Stimulated activated naive CD4-positive, alpha-beta T cell treated with Interleukin-2 at 50 U/mL for 16 hours (primary cell): ENCODE measurements at regions not wholly inside any gene's neighbourhood (a gene's known extent, or its start where the extent isn't known, plus 50 kb on each side); places are given as distances from the start of the nearest gene placed in this dataset.

Experiments used
- DNase-seq: peaks from one replicate; lab custom pipeline; 2025; lab: John Stamatoyannopoulos, UW

DNA sequence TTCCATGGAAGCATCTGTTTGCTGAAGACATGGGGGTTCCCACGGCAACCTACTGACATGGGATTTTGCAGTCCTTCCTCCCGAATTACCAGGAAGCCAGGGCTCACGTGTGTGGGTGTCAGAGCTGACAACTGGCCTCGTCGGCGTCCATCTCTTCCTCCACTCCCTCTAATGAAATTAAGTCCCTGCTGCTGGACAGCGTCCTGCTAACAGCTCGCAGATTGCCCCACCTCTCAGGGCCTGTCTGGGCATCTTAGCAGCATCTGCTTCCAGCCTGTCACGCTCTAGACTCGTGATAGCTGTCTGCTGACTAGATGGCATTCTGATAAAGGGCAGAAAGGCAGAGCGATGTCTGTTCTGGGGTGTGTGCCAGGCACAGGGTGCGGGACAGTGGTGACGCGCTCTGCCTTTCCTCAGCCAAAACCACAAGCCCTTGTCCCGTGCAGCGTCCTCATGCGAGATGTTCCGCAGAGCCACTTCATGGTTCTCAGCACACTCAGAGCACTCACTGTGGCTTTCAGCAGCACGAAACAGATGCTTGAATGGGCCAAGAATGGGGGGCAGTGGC is 161.1 kb downstream of the ARL4C start:
- peak; percentile 26 for DNase-seq

GRCh38 chr2:234334756-234335155 is 162.1 kb downstream of the ARL4C start:
- DNase-seq, result no peak

- DNase-seq, result no peak
Measured at GRCh38 chr2:234334151-234334550, 162.7 kb downstream of the ARL4C start.

GRCh38 chr2:234333168-234334130 is 163.4 kb downstream of the ARL4C start:
- DNase-seq, result no peak

GRCh38 chr2:234331966-234332365 is 164.9 kb downstream of the ARL4C start:
- DNase-seq, result no peak

GRCh38 chr2:234331566-234331965 is 165.3 kb downstream of the ARL4C start:
- no peak for DNase-seq

DNA sequence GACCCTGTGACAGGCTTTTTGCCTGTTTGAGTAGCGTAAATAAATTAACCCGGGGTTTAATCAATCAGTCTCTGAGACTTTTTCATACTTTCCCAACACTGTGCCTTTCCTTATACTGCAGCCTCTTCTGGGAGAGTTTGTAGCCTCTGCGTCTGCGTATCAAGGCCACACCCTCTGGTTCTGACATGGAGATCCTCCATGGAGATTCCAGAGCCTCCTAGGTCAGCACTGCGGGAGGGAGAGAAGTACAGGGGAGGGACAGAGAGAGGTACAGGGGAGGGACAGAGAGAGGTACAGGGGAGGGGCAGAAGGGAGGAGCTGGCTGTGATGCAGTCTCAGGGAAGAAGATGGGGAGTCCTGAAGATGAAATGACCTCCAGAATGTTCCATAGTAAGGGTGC is 166.0 kb downstream of the ARL4C start:
- DNase-seq, result no peak

- DNase-seq, result no peak
Measured at GRCh38 chr2:234329202-234329960, 167.5 kb downstream of the ARL4C start.

DNA sequence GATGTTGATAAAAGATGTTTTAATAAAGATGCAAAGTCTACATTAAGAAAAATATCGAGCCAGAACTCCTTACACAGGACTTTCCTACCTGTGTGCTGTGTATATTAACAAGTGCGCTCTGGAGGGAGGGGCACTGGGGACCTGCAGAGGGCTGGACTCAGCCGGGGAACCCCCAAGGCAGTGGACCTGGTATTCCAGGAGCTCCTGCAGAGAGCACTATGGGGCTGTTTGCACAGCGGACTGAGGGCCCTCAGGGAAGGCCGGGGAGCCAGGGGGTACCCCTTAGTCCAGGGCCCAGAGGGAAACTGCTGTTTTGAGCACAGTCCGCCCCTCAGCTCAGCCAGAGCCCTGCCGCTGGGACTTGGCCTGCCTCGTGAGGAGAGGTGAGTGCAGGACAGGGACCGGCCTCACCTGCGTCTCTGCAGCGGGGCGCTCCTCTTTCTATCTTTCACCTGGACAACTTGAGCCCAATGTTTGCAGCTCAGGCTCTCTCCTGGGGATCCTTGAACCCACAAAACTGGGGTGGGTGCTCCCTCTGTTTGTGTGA is 168.4 kb downstream of the ARL4C start:
- no peak for DNase-seq

DNA sequence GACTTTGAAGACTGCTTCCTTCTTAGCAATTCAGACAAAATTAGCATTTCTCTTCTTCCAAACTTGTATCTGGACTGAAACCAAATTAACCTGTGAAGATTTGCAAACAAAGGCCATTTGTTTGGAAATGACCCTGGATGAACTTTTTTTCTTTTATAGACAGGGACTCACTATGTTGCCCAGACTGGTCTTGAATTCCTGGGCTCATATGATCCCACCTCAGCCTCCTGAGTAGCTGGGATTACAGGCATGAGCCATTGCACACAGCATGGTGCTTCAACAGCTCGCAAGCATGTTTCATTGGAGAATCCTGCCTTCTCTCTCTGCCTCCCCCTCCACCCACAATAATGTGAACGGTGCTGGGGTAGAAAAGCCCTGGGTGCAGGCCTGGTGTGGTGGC is 170.2 kb downstream of the ARL4C start:
- DNase-seq, result no peak

DNA sequence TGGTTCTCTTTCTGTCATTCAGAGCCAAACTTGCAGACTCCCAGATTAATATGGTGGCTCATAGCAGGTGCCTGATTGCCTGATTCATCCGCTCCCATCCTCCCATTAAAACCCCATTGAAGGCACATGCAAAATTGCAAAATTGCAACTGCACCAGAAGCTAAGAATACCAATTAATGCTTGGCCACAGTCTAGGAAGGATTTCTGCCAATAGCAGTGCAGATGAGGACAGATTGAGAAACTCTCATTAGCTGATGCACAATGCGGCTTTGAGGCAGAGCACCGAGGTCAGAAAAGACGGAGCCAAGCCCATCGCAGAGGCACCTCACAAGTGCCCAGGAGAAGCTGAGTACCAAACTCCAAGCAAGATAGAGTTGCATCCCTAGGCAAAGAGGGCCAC is 172.8 kb downstream of the ARL4C start:
- no peak for DNase-seq

DNA sequence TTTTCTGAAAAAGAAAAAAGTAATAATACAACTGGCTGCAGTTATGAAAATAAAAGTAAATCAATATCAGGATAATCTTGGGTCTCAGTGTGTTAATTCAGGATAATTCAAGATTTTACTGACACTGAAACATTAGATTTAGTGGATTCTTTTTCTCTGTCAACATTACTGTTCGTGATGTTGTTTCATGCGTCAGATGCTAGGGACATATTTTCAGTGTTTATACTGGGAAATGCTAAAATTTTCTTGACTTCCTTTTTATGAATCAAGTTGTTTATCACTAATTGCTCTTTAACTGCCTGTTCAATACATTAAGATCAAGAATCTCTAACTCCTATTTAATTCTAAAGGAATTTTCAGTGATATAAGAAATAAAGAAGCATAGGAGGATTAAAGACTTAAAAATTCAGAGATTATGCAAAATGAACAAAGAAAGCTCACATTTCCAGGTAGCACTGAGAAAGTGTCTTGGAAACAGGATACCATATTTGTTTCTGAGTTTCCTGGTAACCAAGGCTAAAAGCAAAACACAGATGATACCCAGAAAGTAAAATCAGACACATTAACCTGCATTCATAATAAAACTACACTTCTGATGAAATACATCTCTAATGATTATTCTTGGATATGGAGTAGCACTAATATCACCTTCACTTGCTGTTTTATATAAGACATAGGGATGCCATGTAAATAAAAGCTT is 174.0 kb downstream of the ARL4C start:
- no peak for DNase-seq

DNA sequence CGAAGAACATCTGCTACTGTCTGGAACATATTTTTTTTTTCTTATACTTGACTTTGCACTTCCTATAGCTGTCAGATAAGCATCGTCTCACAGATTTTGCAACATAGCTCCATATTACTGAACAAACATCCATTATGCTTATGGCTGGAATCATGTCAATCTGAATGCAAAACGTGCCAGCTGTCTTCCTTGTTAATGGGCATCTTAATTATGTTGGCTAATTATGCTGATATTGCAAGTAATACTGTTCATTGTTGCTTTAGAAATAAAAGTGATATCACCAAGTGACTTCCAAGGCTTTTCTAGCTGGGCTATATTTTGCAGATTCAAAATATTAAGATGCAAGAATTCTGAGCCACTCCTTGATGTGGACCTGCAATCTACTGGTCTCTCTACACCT is 176.8 kb downstream of the ARL4C start:
- no peak for DNase-seq

DNA sequence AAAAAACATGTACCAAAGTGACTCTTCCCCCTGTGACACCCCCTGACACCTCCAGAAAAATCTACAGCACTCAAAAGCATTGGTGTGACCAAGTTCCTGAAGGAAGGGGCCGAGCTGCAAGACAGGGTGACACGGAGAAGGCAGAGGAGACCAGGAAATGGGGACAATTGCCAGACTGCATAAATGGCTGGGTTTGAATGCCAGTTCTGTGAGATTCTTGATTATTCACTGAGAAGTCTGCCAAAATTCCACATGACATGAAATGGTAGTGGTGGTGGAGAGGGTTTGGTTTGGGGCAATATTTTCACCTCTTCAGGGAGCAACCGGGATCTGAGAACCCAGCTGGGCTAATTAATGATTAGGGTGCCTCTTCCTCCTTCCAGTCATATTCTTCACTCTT is 178.5 kb downstream of the ARL4C start:
- DNase-seq, result no peak

DNA sequence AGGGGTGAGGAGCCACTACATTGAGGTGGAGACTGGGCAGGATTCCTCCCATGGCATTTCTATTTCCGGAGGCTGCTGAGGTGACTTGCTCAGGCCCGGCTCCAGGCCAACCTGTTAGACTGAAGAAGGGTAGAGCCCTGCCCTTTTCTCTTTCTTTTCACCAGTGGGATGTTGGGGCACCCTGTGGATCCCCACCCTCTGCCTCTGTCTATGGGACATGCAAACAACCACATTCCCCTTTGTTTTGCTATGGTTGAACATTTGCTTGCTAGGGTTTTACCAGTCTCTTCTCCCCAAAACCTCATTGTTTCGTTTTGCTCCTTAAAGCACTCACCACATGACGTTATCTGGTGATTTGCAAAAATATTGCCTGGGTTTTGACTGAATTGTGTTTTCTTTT is 183.3 kb downstream of the ARL4C start:
- no peak for DNase-seq

GRCh38 chr2:234310166-234310565 is 186.7 kb downstream of the ARL4C start:
- DNase-seq, result no peak

- no peak for DNase-seq
Measured at GRCh38 chr2:234309431-234309830, 187.4 kb downstream of the ARL4C start.

DNA sequence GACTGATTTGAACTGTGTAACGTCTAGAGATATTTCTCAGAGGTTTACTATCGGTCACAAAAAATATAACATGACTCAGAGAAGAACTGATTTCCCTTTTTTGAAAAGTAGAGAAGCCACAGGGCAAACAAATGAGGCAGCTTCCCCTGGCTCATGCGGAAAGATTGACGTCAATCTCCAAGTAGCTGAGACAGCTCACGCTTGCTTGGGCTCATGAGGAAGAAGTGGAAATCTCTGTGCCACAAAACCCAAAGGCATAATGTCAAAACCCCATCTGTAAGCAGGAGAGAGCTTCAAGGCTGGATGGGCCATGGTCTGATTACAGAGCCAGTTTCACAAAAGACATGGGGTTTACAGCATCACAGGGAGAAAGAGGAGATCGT is 188.1 kb downstream of the ARL4C start:
- peak; percentile 69 for DNase-seq

- DNase-seq, result no peak
Measured at GRCh38 chr2:234308073-234308812, 188.6 kb downstream of the ARL4C start.

DNA sequence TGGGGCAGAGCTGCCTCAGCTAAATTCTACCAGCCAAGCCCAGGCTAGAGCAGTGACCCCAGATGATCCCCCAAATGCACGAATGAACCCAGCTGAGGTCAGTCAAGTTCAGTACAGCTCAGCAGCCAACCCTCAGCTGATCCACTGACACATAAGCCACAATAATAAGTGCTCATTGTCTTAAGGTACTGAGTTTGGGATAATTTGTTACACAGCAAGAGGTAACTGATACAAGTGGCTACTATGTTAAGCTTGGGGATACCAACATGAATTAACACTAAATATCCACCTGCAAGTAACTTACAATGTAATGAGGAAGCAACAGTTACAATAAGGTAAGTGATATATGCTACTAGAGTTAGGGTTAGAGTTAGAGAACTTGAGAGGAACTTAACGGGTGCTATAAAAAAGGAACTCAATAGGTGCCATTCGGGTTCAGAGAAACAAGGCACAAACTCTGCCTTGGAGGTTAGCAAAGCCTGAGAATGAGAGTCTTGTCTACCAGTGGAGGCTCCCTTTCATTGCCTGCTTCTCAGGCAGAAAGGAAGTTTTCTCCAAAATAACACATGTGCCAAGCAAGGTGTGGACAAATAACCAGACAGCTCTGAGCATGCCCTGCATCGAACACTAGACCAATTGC is 189.4 kb downstream of the ARL4C start:
- no peak for DNase-seq
